ENCODE measurements at regions not wholly inside any gene's neighbourhood (a gene's known extent, or its start where the extent isn't known, plus 50 kb on each side); places are given as distances from the start of the nearest gene placed in this dataset.
"Not testable (repeated sequence)": the region's sequence is repeated elsewhere in the genome, so short reads cannot be mapped to it uniquely, and the experiment has no call there.

- no peak for DNase-seq
Observed at GRCh38 chr20:53833333-53834061, 236.9 kb downstream of the BCAS1 start.

DNA sequence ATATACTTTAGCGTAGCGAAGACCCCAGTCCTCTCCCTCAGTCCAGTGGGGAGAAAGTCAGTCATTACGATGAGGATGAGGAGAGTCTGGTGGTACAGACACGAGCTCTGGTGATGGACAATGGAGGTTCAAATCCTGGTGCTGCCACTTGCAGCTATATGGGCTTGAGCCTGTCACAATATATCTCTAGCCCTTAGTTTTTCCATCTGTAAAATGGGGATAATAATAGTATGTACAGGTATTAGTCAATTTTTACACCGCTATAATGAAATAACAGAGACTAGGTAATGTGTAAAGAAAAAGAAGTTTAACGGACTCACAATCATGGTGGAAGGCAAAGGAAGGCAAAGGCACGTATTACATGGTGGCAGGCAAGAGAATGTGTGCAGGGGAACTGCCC is 237.9 kb downstream of the BCAS1 start:
- no peak for DNase-seq

- DNase-seq: no peak
Observed at GRCh38 chr20:53831812-53832211, 238.2 kb upstream of the ZNF217 start.

GRCh38 chr20:53831228-53831627 is 237.6 kb upstream of the ZNF217 start:
- no peak for DNase-seq

DNA sequence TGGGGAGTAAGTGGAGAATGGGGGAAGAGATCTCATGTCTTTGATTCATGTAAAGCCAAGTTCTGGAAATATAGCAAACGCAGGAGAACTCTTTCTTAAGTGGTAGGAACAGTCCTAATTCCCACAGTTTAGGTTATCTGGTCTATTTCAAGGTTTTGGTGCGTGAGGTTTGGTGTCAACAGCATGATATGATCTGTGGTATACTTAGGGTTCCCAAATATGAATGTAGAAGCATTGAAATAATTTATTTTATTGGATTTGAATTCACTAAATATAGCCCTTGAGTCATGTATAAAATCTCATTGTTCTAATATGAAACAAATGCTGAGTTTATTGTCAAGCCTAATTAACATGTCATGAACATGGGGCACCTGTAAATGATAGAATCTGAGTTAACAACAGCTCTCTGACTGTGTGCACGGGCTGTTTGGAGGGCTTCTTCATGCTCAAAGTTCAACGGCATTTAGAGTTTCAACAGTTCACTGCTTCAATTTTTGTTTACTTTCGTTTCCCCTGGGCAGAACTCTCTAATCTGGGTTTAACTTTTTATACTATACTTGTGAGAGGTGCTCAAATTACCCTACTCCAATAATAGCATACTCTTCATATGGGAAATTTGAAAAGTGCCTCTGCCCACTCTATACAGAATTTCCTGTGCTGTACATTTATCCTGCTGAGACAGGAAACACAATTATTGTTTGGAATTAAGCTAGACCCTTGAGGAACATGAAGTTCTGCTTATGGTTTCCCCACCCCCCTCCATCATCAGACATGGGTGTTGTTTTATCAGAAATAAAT is 236.3 kb upstream of the ZNF217 start:
- no peak for DNase-seq

DNA sequence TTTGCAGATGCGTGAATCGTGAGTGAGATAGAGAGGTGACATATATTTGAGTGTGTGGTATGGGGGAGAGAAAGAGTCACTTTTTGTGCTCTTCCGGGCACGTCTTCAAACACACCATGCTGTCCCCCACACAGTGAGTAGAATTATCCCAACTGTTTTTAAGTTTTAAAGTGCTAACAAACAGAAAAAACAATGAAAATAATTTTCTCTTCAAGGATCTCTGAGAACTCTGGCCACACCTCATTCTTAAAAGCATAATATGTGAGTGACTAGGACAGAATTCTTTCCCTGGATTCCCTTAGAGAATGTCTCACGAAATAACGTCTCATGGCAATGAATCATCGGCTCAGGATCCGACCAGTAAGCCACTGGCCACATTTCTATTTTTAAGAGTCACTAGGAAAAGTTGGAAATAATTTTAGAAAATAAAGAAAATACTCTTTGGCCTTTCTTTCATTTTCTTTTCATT is 235.7 kb upstream of the ZNF217 start:
- no peak for DNase-seq

- no peak for DNase-seq
Observed at GRCh38 chr20:53828682-53829254, 235.1 kb upstream of the ZNF217 start.

- no peak for DNase-seq
Observed at GRCh38 chr20:53828088-53828681, 234.5 kb upstream of the ZNF217 start.

DNA sequence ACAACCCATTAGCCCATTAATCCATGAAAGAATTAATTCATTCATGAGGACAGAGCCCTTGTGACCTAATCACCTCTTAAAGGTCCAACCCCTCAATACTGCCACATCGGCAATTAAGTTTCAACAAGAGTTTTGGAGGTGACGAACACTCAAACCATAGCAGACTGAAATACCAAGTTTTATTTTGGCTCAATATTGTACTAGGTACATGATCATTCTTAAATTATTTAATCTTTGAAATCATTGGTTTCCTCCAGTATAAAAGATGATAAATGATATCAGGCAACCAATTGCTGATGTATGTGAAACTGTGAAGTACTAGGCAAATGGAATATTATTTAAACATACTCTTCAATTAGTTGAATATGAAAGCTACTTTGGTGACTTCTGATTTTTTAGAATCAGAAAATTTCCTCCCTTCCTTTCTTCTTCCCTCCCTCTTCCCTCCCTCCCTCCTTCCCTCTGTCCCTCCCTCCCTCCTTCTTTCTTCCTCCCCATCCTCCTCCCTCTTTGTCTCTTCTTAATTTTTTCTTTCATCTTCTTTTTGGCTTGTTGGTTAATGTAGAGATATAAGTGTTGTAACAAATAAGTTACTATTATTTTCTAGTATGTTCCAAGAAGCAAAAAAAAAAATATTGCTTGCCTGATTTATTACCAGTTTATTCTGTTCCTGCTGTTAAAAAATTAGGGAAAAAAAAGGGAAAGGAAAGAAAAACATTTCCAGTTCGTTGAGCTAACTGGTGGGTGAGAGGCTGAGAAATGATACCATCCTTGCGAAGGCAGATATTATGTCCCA is 233.9 kb upstream of the ZNF217 start:
- DNase-seq: no peak

DNA sequence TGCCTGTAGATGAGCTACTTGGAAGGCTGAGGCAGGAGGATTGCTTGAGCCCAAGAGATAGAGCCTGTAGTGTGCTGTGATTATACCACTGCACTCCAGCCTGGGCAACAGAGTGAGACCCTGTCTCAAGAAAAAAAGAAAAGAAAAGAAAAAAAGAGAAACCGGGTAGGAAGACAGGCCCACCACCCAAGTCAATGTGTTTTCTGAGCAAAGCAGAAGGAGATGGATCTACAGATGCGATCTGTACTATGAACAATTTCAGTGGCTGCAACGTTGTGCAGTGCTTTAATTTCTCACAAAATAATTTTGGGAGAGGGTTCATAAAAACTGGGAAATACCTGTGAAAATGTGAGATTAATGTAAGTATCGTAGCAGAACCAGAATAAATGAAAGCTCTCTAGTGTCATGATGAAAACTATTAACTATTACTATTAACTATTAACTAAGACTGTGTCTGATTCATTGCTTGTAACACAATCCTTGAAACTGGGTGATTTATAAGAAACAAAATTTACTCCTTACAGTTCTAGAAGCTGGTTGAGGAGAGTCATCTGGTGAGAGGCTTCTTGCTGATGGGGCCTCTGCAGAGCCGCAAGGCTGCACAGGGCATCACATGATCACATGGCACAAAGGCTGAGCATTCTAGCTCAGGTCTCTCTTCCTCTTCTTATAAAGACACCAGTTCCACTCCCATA is 233.1 kb upstream of the ZNF217 start:
- no peak for DNase-seq

GRCh38 chr20:53826090-53826489 is 232.5 kb upstream of the ZNF217 start:
- no peak for DNase-seq

GRCh38 chr20:53825282-53825681 is 231.6 kb upstream of the ZNF217 start:
- no peak for DNase-seq

DNA sequence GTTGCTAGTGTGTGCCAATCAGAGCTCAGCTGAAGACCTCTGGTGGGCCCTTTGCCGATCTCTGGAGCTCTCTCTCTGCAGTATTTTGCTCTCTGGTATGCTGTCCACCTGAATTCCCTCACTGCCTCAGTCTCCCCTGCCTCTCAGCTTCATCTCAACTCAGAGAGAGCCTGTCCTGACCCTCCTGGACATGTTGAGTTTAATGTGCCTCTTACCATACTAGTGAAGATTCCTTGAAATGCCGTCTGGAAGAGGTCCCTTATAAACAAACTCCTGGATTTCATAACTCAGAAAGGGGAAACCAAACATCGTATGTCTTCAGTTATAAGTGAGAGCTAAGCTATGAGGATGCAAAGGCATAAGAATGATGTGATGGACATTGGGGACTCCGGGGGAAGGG is 231.1 kb upstream of the ZNF217 start:
- DNase-seq: no peak

DNA sequence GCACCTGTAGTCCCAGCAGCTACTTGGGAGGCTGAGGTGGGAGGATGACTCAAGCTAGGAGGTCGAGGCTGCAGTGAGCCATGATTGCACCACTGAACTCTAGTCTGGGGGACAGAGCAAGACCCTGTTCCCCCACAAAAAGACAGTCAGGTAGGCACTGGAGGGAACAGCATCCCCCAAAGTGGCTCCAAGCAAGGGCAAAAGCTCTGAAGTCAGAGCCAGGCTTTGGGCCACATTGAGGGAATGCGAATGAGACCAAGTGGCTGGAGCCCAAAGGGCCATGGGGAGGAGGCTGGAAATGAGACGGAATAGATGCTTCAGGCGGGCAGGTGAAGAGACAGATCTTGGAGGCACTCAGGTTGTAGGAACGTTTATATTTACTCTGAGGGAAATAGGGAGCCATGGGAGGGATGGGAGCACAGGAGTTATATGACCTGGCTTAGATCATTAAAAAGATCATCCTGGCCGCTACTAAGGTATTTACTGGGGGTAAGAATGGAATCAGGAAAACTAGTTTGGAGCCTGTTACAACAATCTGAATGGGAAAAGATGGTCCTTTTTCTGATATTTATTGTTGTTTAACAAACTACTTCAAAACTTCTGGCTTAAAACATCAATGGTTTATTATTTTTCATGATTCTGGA is 229.6 kb upstream of the ZNF217 start:
- DNase-seq: no peak

DNA sequence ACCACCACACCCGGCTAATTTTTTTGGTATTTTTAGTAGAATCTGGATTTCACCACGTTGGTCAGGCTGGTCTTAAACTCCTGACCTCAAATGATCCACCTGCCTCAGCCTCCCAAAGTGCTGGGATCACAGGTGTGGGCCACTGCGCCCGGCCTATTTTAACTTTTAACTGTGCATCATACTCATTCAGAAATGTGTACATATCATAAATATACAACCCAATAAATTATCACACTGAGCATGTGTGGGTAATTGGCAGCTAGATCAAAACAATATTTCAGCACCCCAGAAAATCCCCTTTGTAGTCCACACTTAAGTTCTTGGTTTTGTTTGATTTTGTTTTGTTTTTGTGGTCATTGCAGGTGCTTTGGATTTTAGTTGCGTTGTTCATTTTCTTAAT is 228.9 kb upstream of the ZNF217 start:
- DNase-seq: no peak

DNA sequence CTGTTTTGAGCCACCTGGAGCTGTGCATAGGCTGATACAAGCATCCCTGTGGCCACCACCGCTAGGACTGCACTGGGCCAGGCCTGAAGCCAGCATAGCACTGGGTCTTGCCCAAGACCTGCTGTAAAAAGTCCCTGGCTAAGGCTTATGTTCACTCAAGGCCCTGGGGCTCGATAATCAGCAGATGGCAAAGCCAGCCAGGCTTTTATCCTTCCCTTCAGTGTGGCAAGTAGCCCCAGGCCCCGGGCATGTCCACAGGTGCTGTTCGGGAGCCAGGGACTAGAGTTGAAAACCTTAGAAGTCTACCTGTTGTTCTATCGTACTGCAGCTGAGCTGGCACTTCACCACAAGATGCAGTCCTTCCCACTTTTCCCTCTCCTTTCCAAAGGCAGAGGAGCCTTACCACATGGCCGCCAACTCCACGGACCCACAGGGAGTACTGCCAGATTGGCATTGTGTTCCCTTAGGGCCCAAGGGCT is 226.4 kb upstream of the ZNF217 start:
- DNase-seq: no peak

GRCh38 chr20:53818457-53819177 is 225.0 kb upstream of the ZNF217 start:
- DNase-seq: no peak

DNA sequence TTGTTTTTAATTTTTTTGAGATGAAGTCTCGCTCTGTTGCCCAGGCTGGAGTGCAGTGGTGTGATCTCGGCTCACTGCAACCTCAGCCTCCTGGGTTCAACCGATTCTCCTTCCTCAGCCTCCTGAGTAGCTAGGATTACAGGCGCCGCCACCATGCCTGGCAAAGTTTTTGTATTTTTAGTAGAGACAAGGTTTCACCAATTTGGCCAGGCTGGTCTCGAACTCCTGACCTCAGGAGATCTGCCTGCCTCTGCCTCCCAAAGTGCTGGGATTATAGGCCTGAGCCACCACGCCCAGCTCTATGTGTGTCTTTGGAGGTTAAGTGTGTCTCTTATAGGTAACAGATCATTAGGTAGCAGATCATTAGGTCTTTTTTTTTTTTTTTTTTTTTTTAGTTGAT is 223.9 kb upstream of the ZNF217 start:
- DNase-seq: not testable (repeated sequence)

DNA sequence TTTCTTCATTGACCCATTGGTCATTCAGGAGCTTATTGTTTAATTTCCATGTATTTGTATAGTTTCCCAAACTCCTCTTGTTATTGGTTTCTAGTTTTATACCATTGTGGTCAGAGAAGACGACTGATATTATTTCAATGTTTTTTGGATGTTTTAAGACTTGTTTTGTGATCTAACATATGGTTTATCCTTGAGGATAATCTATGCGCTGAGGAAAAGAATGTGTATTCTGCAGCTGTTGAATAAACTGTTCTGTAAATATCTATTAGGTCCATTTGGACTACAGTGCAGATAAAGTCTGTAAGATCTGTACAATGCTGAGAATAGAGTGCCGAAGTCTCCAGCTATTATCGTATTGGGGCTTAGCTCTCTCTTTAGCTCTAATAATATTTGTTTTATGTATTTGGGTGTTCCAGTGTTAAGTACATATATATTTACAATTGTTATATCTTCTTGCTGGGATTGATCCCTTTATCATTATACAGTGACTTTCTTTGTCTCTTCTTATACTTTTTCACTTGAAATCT is 223.3 kb upstream of the ZNF217 start:
- DNase-seq: no peak

GRCh38 chr20:53815509-53815908 is 221.9 kb upstream of the ZNF217 start:
- DNase-seq: no peak

All from activated CD4-positive, alpha-beta T cell treated with anti-CD3 and anti-CD28 coated beads, Interleukin-2, amount 50 U/mL, for 4 hours (primary cell).